Esophagus muscularis mucosa (tissue), 2 donors: ENCODE measurements at regions not wholly inside any gene's neighbourhood (a gene's known extent, or its start where the extent isn't known, plus 50 kb on each side); places are given as distances from the start of the nearest gene placed in this dataset.

Source experiments
- EP300 ChIP-seq: sonication (generic); formaldehyde crosslinking; IDR thresholded peaks from one replicate; pipeline ENCODE4 v1.6.1; 2017; ENCODE audit warnings: antibody characterized with exemption
- POLR2A ChIP-seq: fragments of 450-650 bp; IDR thresholded peaks from one replicate; pipeline ENCODE4 v1.6.1; 2017; ENCODE audit warnings: antibody characterized with exemption, moderate library complexity, mild to moderate bottlenecking, low read depth

DNA sequence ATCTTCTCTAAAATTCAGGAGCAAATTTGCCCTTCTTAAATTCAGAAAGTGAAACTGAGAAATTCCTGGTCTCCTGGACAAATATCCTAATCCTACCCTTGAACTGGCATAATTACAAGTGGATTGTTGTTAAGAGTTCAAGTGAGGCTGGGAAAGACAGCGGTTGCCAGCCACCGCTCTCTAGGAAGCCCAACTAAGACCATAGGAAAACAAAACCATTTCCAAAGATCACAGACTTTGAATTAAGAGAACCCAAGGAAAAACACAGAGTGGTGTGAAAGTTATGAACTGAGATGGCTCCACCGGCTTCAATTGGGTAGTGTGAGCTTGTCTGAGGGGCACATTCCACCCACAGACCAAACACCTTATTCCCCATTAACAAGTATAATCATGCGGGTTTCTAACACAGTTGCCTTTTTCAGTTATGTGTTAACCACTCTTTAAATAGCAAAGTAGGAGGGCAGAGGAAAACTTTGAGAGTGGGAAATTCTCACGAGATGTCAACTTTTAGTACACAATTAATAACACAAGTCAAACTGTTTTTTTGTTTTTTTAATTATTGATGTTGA is 1628.8 kb upstream of the SEL1L start:
- TF ChIP-seq EP300 (no peak), POLR2A (no peak)
